ENCODE measurements at regions not wholly inside any gene's neighbourhood (a gene's known extent, or its start where the extent isn't known, plus 50 kb on each side); places are given as distances from the start of the nearest gene placed in this dataset.

DNA sequence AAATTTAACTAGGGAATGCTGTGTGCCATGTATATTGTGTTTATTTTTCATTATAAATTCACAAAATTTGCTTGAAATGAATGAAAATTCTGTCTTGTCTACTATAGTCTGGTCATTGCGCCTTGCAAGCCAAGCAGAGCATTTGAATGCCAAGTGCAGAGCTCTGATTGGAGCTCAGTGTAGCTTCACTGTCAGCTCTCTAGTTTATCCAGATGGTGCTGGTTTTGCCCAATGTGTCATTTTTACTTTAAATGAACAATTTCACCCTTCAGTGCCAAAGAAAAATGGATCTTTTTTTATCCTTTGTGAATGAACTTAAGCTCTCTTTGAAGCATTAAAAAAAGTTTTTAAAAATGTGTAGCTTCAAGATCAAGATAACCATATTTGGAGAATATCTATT is 225.6 kb upstream of the CACNA2D1 start:
- H4K20me1 ChIP-seq (ENCODE audit: insufficient read depth) = no peaks in the 10 kb centered on the region
- TF ChIP-seq TAF1 (IDR thresholded peaks at IDR 0.05; ENCODE audit: borderline replicate concordance, low read depth, low read length) (no peak), MEF2A (IDR thresholded peaks at IDR 0.05; ENCODE audit: borderline replicate concordance, low read depth) (no peak)

DNA sequence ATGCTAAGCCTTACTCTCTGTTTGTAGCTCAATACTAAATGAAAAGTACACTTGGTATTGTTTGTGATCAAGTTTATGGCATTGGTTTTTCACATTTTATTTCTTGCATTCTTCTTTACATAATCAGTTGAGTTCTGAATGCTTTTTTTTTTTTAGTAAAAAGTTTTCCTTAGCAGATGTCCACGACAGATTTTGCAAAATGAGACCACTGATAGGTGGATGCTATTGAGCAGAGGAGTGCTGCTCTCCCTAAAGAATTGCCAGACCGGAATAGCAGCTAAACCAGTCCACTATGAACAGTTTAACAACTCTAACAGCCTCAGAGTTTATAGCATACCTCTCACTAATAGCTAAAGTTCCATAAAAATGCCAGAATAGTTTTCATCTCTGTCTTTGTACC is 225.1 kb upstream of the CACNA2D1 start:
- Histone ChIP-seq H3K4me3 (ENCODE audit: low read depth in 2 of 2, low read length in 1 of 2) (no peak overlapping the region), H3K4me2 (no peak overlapping the region), H3F3A (replicated peaks; ENCODE audit: insufficient read depth) (no peaks in the 10 kb centered on the region), H3K79me2 (ENCODE audit: insufficient read depth) (no peaks in the 10 kb centered on the region), H3K9me2 (no peaks in the 10 kb centered on the region), H2AFZ (ENCODE audit: low read depth) (no peak overlapping the region), H3K4me1 (ENCODE audit: control insufficient read depth in 1 of 2, insufficient read depth in 2 of 2, low read depth in 1 of 2, low read length in 1 of 2) (peaks cover 0 to under 1% of the 10 kb centered on the region in 2 experiments; a peak in 2 of 4 replicates), H4K20me1 (ENCODE audit: insufficient read depth) (no peaks in the 10 kb centered on the region), H3K9ac (no peak overlapping the region), H3K36me3 (replicated peaks in 1 of 2; ENCODE audit: control insufficient read depth in 1 of 2, insufficient read depth in 2 of 2, low read length in 1 of 2) (no peaks in the 10 kb centered on the region), H3K9me3 (no peaks in the 10 kb centered on the region), H3K27ac (ENCODE audit: low read depth in 2 of 2, low read length in 1 of 2) (no peak overlapping the region), H3K27me3 (ENCODE audit: insufficient read depth) (no peaks in the 10 kb centered on the region)
- ChIA-PET CTCF (interaction anchor here (0.7 to 1.4 kb wide), 3 partner anchors 9 to 228 kb away, joined by 3 to 4 read pairs (median 3); no protein-coding TSS in a partner anchor), POLR2A (no interaction called here)
- DNase-seq = no peak
- TF ChIP-seq ELF1 (IDR thresholded peaks at IDR 0.05) (no peak), GATA2 (CRISPR knock-in tag; IDR thresholded peaks at IDR 0.05) (no peak), RCOR1 (IDR thresholded peaks at IDR 0.05; ENCODE audit: low read length) (no peak), EZH2phosphoT487 (IDR thresholded peaks at IDR 0.05; ENCODE audit: borderline replicate concordance, low read depth) (no peak)
- TF ChIP-seq, protein P1, sequence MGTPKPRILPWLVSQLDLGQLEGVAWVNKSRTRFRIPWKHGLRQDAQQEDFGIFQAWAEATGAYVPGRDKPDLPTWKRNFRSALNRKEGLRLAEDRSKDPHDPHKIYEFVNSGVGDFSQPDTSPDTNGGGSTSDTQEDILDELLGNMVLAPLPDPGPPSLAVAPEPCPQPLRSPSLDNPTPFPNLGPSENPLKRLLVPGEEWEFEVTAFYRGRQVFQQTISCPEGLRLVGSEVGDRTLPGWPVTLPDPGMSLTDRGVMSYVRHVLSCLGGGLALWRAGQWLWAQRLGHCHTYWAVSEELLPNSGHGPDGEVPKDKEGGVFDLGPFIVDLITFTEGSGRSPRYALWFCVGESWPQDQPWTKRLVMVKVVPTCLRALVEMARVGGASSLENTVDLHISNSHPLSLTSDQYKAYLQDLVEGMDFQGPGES (IDR thresholded peaks at IDR 0.05; ENCODE audit: low read depth, low read length) = no peak
- TF ChIP-seq, protein P2, sequence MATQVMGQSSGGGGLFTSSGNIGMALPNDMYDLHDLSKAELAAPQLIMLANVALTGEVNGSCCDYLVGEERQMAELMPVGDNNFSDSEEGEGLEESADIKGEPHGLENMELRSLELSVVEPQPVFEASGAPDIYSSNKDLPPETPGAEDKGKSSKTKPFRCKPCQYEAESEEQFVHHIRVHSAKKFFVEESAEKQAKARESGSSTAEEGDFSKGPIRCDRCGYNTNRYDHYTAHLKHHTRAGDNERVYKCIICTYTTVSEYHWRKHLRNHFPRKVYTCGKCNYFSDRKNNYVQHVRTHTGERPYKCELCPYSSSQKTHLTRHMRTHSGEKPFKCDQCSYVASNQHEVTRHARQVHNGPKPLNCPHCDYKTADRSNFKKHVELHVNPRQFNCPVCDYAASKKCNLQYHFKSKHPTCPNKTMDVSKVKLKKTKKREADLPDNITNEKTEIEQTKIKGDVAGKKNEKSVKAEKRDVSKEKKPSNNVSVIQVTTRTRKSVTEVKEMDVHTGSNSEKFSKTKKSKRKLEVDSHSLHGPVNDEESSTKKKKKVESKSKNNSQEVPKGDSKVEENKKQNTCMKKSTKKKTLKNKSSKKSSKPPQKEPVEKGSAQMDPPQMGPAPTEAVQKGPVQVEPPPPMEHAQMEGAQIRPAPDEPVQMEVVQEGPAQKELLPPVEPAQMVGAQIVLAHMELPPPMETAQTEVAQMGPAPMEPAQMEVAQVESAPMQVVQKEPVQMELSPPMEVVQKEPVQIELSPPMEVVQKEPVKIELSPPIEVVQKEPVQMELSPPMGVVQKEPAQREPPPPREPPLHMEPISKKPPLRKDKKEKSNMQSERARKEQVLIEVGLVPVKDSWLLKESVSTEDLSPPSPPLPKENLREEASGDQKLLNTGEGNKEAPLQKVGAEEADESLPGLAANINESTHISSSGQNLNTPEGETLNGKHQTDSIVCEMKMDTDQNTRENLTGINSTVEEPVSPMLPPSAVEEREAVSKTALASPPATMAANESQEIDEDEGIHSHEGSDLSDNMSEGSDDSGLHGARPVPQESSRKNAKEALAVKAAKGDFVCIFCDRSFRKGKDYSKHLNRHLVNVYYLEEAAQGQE (IDR thresholded peaks at IDR 0.05; ENCODE audit: low read depth, low read length) = no peak
- TF ChIP-seq, protein P3, sequence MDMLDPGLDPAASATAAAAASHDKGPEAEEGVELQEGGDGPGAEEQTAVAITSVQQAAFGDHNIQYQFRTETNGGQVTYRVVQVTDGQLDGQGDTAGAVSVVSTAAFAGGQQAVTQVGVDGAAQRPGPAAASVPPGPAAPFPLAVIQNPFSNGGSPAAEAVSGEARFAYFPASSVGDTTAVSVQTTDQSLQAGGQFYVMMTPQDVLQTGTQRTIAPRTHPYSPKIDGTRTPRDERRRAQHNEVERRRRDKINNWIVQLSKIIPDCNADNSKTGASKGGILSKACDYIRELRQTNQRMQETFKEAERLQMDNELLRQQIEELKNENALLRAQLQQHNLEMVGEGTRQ (IDR thresholded peaks at IDR 0.05; ENCODE audit: borderline replicate concordance, low read depth, low read length) = no peak
- 28% methylated on average over 2 of the region's 2 CpGs for WGBS (ENCODE audit: low lambda C conversion rate)

More for the DNA sequence above, 225.6 kb upstream of the CACNA2D1 start:
- Histone ChIP-seq H3K27me3 (ENCODE audit: insufficient read depth) (no peaks in the 10 kb centered on the region), H3K79me2 (ENCODE audit: insufficient read depth) (no peaks in the 10 kb centered on the region), H3K9me2 (no peaks in the 10 kb centered on the region), H3K9me3 (no peaks in the 10 kb centered on the region), H3K4me2 (no peak overlapping the region), H3K27ac (ENCODE audit: low read depth in 2 of 2, low read length in 1 of 2) (no peak overlapping the region), H3K36me3 (replicated peaks in 1 of 2; ENCODE audit: control insufficient read depth in 1 of 2, insufficient read depth in 2 of 2, low read length in 1 of 2) (no peaks in the 10 kb centered on the region), H2AFZ (ENCODE audit: low read depth) (no peak overlapping the region), H3K4me3 (ENCODE audit: low read depth in 2 of 2, low read length in 1 of 2) (no peak overlapping the region), H3K4me1 (ENCODE audit: control insufficient read depth in 1 of 2, insufficient read depth in 2 of 2, low read depth in 1 of 2, low read length in 1 of 2) (peaks cover 0 to 5% of the 10 kb centered on the region in 2 experiments; a peak in 2 of 4 replicates), H3K9ac (no peak overlapping the region), H3F3A (replicated peaks; ENCODE audit: insufficient read depth) (no peaks in the 10 kb centered on the region)
- 97% methylated on average over 1 of the region's 1 CpG for WGBS (ENCODE audit: low lambda C conversion rate)
- ChIA-PET CTCF (interaction anchor here (1.3 to 1.4 kb wide), 2 partner anchors 9 to 60 kb away, joined by 3 to 4 read pairs; no protein-coding TSS in a partner anchor), POLR2A (no interaction called here)
- DNase-seq = no peak
